Neural progenitor cell (in vitro differentiated cells): ENCODE measurements at regions not wholly inside any gene's neighbourhood (a gene's known extent, or its start where the extent isn't known, plus 50 kb on each side); places are given as distances from the start of the nearest gene placed in this dataset.

Experiments used
- DNase-seq: peaks from one replicate; pipeline ENCODE4 v3.0.0-alpha.2; 2016; ENCODE audit warnings: low spot score
- H2AFZ ChIP-seq: fragments of 200-600 bp; sonication (generic); replicated peaks from 2 replicates; pipeline ENCODE4 v1.6.1; 2016; ENCODE audit warnings: antibody characterized with exemption
- H3F3A ChIP-seq: fragments of 200-600 bp; sonication (generic); 2 replicates; pipeline ENCODE4 v1.6.1; 2016; ENCODE audit warnings: antibody characterized with exemption, low read depth
- H3K27ac ChIP-seq: fragments of 200-600 bp; sonication (generic); 2 replicates; pipeline ENCODE4 v1.5.1; 2016; ENCODE audit warnings: mild to moderate bottlenecking
- H3K27me3 ChIP-seq: fragments of 200-600 bp; sonication (generic); 2 replicates; pipeline ENCODE4 v1.6.1; 2016; ENCODE audit warnings: mild to moderate bottlenecking, moderate library complexity
- H3K36me3 ChIP-seq: fragments of 200-600 bp; sonication (generic); 2 replicates; pipeline ENCODE4 v1.5.1; 2016
- H3K4me1 ChIP-seq: fragments of 200-600 bp; sonication (generic); 2 replicates; pipeline ENCODE4 v1.6.1; 2016; ENCODE audit warnings: mixed run types
- H3K4me2 ChIP-seq: fragments of 200-600 bp; sonication (generic); 2 replicates; pipeline ENCODE4 v1.6.1; 2016
- H3K4me3 ChIP-seq: fragments of 200-600 bp; sonication (generic); 2 replicates; pipeline ENCODE4 v1.5.1; 2016
- H3K79me2 ChIP-seq: fragments of 200-600 bp; sonication (generic); 2 replicates; pipeline ENCODE4 v1.6.1; 2016; ENCODE audit warnings: low read depth
- H3K9ac ChIP-seq: fragments of 200-600 bp; sonication (generic); 2 replicates; pipeline ENCODE4 v1.6.1; 2016
- H3K9me3 ChIP-seq: fragments of 200-600 bp; sonication (generic); 2 replicates; pipeline ENCODE4 v1.5.1; 2016; ENCODE audit warnings: low read depth
- H4K20me1 ChIP-seq: fragments of 200-600 bp; sonication (generic); 2 replicates; pipeline ENCODE4 v1.6.1; 2016; ENCODE audit warnings: low read depth
- H3K27ac Mint-ChIP-seq: 3 replicates; pipeline ENCODE4 v1.8.0; 2021; ENCODE audit warnings: mixed read lengths
- H3K27me3 Mint-ChIP-seq: 2 replicates; pipeline ENCODE4 v1.8.0; 2022; ENCODE audit warnings: low read depth, mild to moderate bottlenecking, inconsistent platforms, moderate library complexity, mixed read lengths; ENCODE audit not compliant: insufficient read depth
- H3K36me3 Mint-ChIP-seq: 3 replicates; pipeline ENCODE4 v1.8.0; 2021; ENCODE audit warnings: mixed read lengths
- H3K4me1 Mint-ChIP-seq: 3 replicates; pipeline ENCODE4 v1.8.0; 2021; ENCODE audit warnings: mixed read lengths
- H3K4me3 Mint-ChIP-seq: 3 replicates; pipeline ENCODE4 v1.8.0; 2021; ENCODE audit warnings: mild to moderate bottlenecking, moderate library complexity, mixed read lengths
- H3K9me3 Mint-ChIP-seq: 3 replicates; pipeline ENCODE4 v1.8.0; 2020; ENCODE audit warnings: mixed read lengths
- CTCF ChIP-seq: fragments of 200-600 bp; sonication (generic); IDR thresholded peaks from 2 replicates; pipeline ENCODE4 v1.5.1; 2017; ENCODE audit warnings: antibody characterized with exemption, mild to moderate bottlenecking
- EZH2 ChIP-seq: fragments of 200-600 bp; sonication (generic); IDR thresholded peaks from 2 replicates; pipeline ENCODE4 v1.6.1; 2017; ENCODE audit warnings: antibody characterized with exemption, mild to moderate bottlenecking, moderate library complexity
- EZH2phosphoT487 ChIP-seq: fragments of 200-600 bp; sonication (generic); IDR thresholded peaks from 2 replicates; pipeline ENCODE4 v1.6.1; 2017; ENCODE audit warnings: antibody characterized with exemption

- Mint-ChIP-seq H3K27me3 (no peaks in the 10 kb centered on the region), H3K9me3 (peaks cover 2% of the 10 kb centered on the region)
Measured at GRCh38 chr6:72519871-72520270, 102.0 kb upstream of the KCNQ5 start.

GRCh38 chr6:72521684-72522083 lies 100.2 kb upstream of the KCNQ5 start:
- Histone ChIP-seq H3K36me3 (no peaks in the 10 kb centered on the region), H3K79me2 (no peaks in the 10 kb centered on the region), H3F3A (no peaks in the 10 kb centered on the region), H3K27ac (no peak overlapping the region), H3K4me3 (no peak overlapping the region), H3K4me2 (no peak overlapping the region), H3K9ac (no peak overlapping the region), H4K20me1 (no peaks in the 10 kb centered on the region), H3K27me3 (no peaks in the 10 kb centered on the region), H3K4me1 (no peaks in the 10 kb centered on the region), H3K9me3 (no peaks in the 10 kb centered on the region), H2AFZ (no peak overlapping the region)
- Mint-ChIP-seq H3K4me3 (no peak overlapping the region), H3K27ac (no peak overlapping the region), H3K9me3 (no peaks in the 10 kb centered on the region), H3K27me3 (no peaks in the 10 kb centered on the region), H3K36me3 (no peaks in the 10 kb centered on the region), H3K4me1 (no peaks in the 10 kb centered on the region)
- TF ChIP-seq EZH2phosphoT487 (no peak), CTCF (no peak), EZH2 (no peak)
- no peak for DNase-seq

More at GRCh38 chr6:72519871-72520270, 102.0 kb upstream of the KCNQ5 start:
- Mint-ChIP-seq H3K4me3 (no peak overlapping the region), H3K36me3 (no peaks in the 10 kb centered on the region), H3K27ac (no peak overlapping the region), H3K4me1 (no peaks in the 10 kb centered on the region)
- Histone ChIP-seq H3K27ac (no peak overlapping the region), H3K79me2 (no peaks in the 10 kb centered on the region), H3K36me3 (no peaks in the 10 kb centered on the region), H2AFZ (no peak overlapping the region), H3F3A (no peaks in the 10 kb centered on the region), H4K20me1 (no peaks in the 10 kb centered on the region), H3K9me3 (no peaks in the 10 kb centered on the region), H3K27me3 (no peaks in the 10 kb centered on the region), H3K9ac (no peak overlapping the region), H3K4me1 (no peaks in the 10 kb centered on the region), H3K4me2 (no peak overlapping the region), H3K4me3 (no peak overlapping the region)
- TF ChIP-seq EZH2phosphoT487, result no peak
- TF ChIP-seq EZH2, result no peak
- TF ChIP-seq CTCF, result no peak
- no peak for DNase-seq

- no peaks in the 10 kb centered on the region for H4K20me1 ChIP-seq
- Mint-ChIP-seq H3K4me3 (no peak overlapping the region), H3K27me3 (no peaks in the 10 kb centered on the region), H3K27ac (no peak overlapping the region), H3K4me1 (no peaks in the 10 kb centered on the region), H3K9me3 (no peaks in the 10 kb centered on the region), H3K36me3 (no peaks in the 10 kb centered on the region)
- no peaks in the 10 kb centered on the region for H3K36me3 ChIP-seq
- no peaks in the 10 kb centered on the region for H3K9me3 ChIP-seq
- no peaks in the 10 kb centered on the region for H3K27me3 ChIP-seq
- no peak overlapping the region for H3K4me3 ChIP-seq
- DNase-seq, result peak; percentile 67
- H3K27ac ChIP-seq, result no peak overlapping the region
- no peaks in the 10 kb centered on the region for H3K4me1 ChIP-seq
- H3K79me2 ChIP-seq, result no peaks in the 10 kb centered on the region
- H3K9ac ChIP-seq, result no peak overlapping the region
- TF ChIP-seq EZH2phosphoT487 (no peak), EZH2 (no peak), CTCF (peak; percentile 59)
- no peaks in the 10 kb centered on the region for H3F3A ChIP-seq
- H2AFZ ChIP-seq, result no peak overlapping the region
- H3K4me2 ChIP-seq, result no peak overlapping the region
Measured at GRCh38 chr6:72522735-72523141, 99.1 kb upstream of the KCNQ5 start.
